Fibroblast of lung (primary cell): ENCODE measurements at regions not wholly inside any gene's neighbourhood (a gene's known extent, or its start where the extent isn't known, plus 50 kb on each side); places are given as distances from the start of the nearest gene placed in this dataset.

ENCODE experiments used
- DNase-seq, 2 donors: peaks; one replicate each; pipeline versions ENCODE4 v3.0.0 to v3.0.0-alpha.2; 2010; ENCODE audit warnings: low read depth in 2 of 2
- H2AFZ ChIP-seq: 2 replicates; pipeline ENCODE4 v1.5.1; 2012; ENCODE audit warnings: low read length, control low read depth, inconsistent platforms
- H3K27ac ChIP-seq: 2 replicates; pipeline ENCODE4 v1.5.1; 2011; ENCODE audit warnings: low read length, control low read depth; ENCODE audit not compliant: insufficient read depth
- H3K27me3 ChIP-seq: 2 replicates; pipeline ENCODE4 v1.5.1; 2011; ENCODE audit warnings: mild to moderate bottlenecking, low read length; ENCODE audit not compliant: control insufficient read depth, insufficient read depth
- H3K36me3 ChIP-seq: 2 replicates; pipeline ENCODE4 v1.5.1; 2011; ENCODE audit warnings: low read length; ENCODE audit not compliant: control insufficient read depth, insufficient read depth
- H3K4me1 ChIP-seq: 2 replicates; pipeline ENCODE4 v1.5.1; 2011; ENCODE audit warnings: low read length; ENCODE audit not compliant: control insufficient read depth, insufficient read depth; ENCODE audit errors: extremely low read depth
- H3K4me2 ChIP-seq: 2 replicates; pipeline ENCODE4 v1.5.1; 2011; ENCODE audit warnings: low read length, control low read depth; ENCODE audit not compliant: insufficient read depth; ENCODE audit errors: extremely low read depth
- H3K4me3 ChIP-seq, 4 experiments: fragments of 200-600 bp in 1 of 4; sonication (generic) in 1 of 4; replicated peaks in 1 of 4; 2 replicates each; pipeline ENCODE4 v1.5.1; 2011 to 2016; ENCODE audit warnings: low read length in 4 of 4, low read depth in 3 of 4, mild to moderate bottlenecking in 3 of 4, control low read depth in 2 of 4, inconsistent platforms in 1 of 4, mixed read lengths in 1 of 4; ENCODE audit not compliant: insufficient read depth in 1 of 4; ENCODE audit errors: control extremely low read depth in 1 of 4
- H3K79me2 ChIP-seq: 2 replicates; pipeline ENCODE4 v1.5.1; 2012; ENCODE audit warnings: mild to moderate bottlenecking, low read length, inconsistent platforms; ENCODE audit not compliant: control insufficient read depth, insufficient read depth
- H3K9ac ChIP-seq: 2 replicates; pipeline ENCODE4 v1.5.1; 2011; ENCODE audit warnings: mild to moderate bottlenecking, low read length, control low read depth; ENCODE audit not compliant: insufficient read depth
- H3K9me3 ChIP-seq: 2 replicates; pipeline ENCODE4 v1.5.1; 2012; ENCODE audit warnings: low read depth, low read length; ENCODE audit not compliant: control insufficient read depth, insufficient read depth
- H4K20me1 ChIP-seq: 2 replicates; pipeline ENCODE4 v1.5.1; 2011; ENCODE audit warnings: low read length; ENCODE audit not compliant: control insufficient read depth, insufficient read depth; ENCODE audit errors: extremely low read depth
- CTCF ChIP-seq, 2 donors: IDR thresholded peaks in 1 of 2; conservative IDR thresholded peaks in 1 of 2; 1 replicate in 1 of 2; 2 replicates in 1 of 2; pipeline ENCODE4 v1.5.1; 2011 to 2012; ENCODE audit warnings: low read length in 2 of 2, control low read depth in 1 of 2, inconsistent platforms in 1 of 2, low read depth in 1 of 2, mild to moderate bottlenecking in 1 of 2
- EZH2 ChIP-seq: IDR thresholded peaks from 2 replicates; pipeline ENCODE4 v1.5.1; 2012; ENCODE audit warnings: low read length, control low read depth, mild to moderate bottlenecking; ENCODE audit errors: missing control alignments

- Histone ChIP-seq H3K9ac (no peak overlapping the region), H3K27me3 (no peaks in the 10 kb centered on the region), H4K20me1 (no peaks in the 10 kb centered on the region), H3K27ac (no peak overlapping the region), H3K9me3 (no peaks in the 10 kb centered on the region), H3K36me3 (no peaks in the 10 kb centered on the region), H3K4me1 (no peaks in the 10 kb centered on the region), H3K4me3 (no peak overlapping the region), H3K79me2 (no peaks in the 10 kb centered on the region), H3K4me2 (no peak overlapping the region), H2AFZ (no peak overlapping the region)
- DNase-seq = peak in 1 of 2 donors; percentile 48
- TF ChIP-seq CTCF (conservative IDR thresholded peaks at IDR 0.05 in 1 of 2, IDR thresholded peaks at IDR 0.05 in 1 of 2; ENCODE audit: low read depth in 1 of 2, low read length in 2 of 2) (no peak), EZH2 (no peak)
These were observed 121.5 kb upstream of the ADAMTS18 start for GRCh38 chr16:77556201-77556873.

- Histone ChIP-seq H3K27ac (no peak overlapping the region), H2AFZ (no peak overlapping the region), H3K27me3 (no peaks in the 10 kb centered on the region)
These were observed 122.6 kb upstream of the ADAMTS18 start for GRCh38 chr16:77557385-77557784.

GRCh38 chr16:77558786-77559185, 124.0 kb upstream of the ADAMTS18 start:
- Histone ChIP-seq H3K4me2 (no peak overlapping the region), H3K9ac (no peak overlapping the region), H3K27me3 (no peaks in the 10 kb centered on the region), H2AFZ (no peak overlapping the region), H3K4me3 (no peak overlapping the region), H3K9me3 (no peaks in the 10 kb centered on the region), H3K79me2 (no peaks in the 10 kb centered on the region), H4K20me1 (no peaks in the 10 kb centered on the region), H3K4me1 (no peaks in the 10 kb centered on the region), H3K36me3 (no peaks in the 10 kb centered on the region), H3K27ac (no peak overlapping the region)
- peak in 1 of 2 donors; percentile 18 for DNase-seq
- no peak for TF ChIP-seq EZH2
- no peak for TF ChIP-seq CTCF (conservative IDR thresholded peaks at IDR 0.05 in 1 of 2, IDR thresholded peaks at IDR 0.05 in 1 of 2; ENCODE audit: low read depth in 1 of 2, low read length in 2 of 2)

More at GRCh38 chr16:77557385-77557784, 122.6 kb upstream of the ADAMTS18 start:
- H3K36me3 ChIP-seq = no peaks in the 10 kb centered on the region
- TF ChIP-seq CTCF (conservative IDR thresholded peaks at IDR 0.05 in 1 of 2, IDR thresholded peaks at IDR 0.05 in 1 of 2; ENCODE audit: low read depth in 1 of 2, low read length in 2 of 2) (no peak), EZH2 (no peak)
- no peaks in the 10 kb centered on the region for H3K9me3 ChIP-seq
- H4K20me1 ChIP-seq = no peaks in the 10 kb centered on the region
- no peaks in the 10 kb centered on the region for H3K79me2 ChIP-seq
- H3K4me2 ChIP-seq = no peak overlapping the region
- DNase-seq = no peak
- no peak overlapping the region for H3K9ac ChIP-seq
- H3K4me3 ChIP-seq = no peak overlapping the region
- no peaks in the 10 kb centered on the region for H3K4me1 ChIP-seq
